CD14-positive monocyte (primary cell): ENCODE measurements at regions not wholly inside any gene's neighbourhood (a gene's known extent, or its start where the extent isn't known, plus 50 kb on each side); places are given as distances from the start of the nearest gene placed in this dataset.

Experiments
- DNase-seq, 3 donors: peaks; one replicate each; pipeline ENCODE4 v3.0.0-alpha.2; 2011 to 2022
- H2AFZ ChIP-seq: 2 replicates; pipeline ENCODE4 v1.6.0; 2012; ENCODE audit warnings: mild to moderate bottlenecking, low read depth, low read length, inconsistent platforms; ENCODE audit not compliant: insufficient read depth, poor library complexity, severe bottlenecking
- H3K27ac ChIP-seq, 2 donors: 1 replicate in 1 of 2; 2 replicates in 1 of 2; pipeline ENCODE4 v1.5.1; 2012 to 2013; ENCODE audit warnings: low read length in 2 of 2, control low read depth in 1 of 2, inconsistent platforms in 1 of 2, low read depth in 1 of 2, mild to moderate bottlenecking in 1 of 2
- H3K27me3 ChIP-seq, 2 donors: one replicate each; pipeline versions ENCODE4 v1.6.0 to v1.6.1; 2011 to 2013; ENCODE audit warnings: low read length in 2 of 2; ENCODE audit not compliant: control insufficient read depth in 2 of 2, insufficient read depth in 2 of 2
- H3K36me3 ChIP-seq, 2 donors: replicated peaks in 1 of 2; 1 replicate in 1 of 2; 2 replicates in 1 of 2; pipeline versions ENCODE4 v1.5.1 to v1.6.1; 2012 to 2013; ENCODE audit warnings: low read length in 2 of 2, control low read depth in 1 of 2, inconsistent platforms in 1 of 2, mild to moderate bottlenecking in 1 of 2; ENCODE audit not compliant: insufficient read depth in 2 of 2, control insufficient read depth in 1 of 2
- H3K4me1 ChIP-seq, 2 donors: 1 replicate in 1 of 2; 2 replicates in 1 of 2; pipeline versions ENCODE4 v1.5.1 to v1.6.1; 2012 to 2013; ENCODE audit warnings: low read length in 2 of 2, control low read depth in 1 of 2, inconsistent platforms in 1 of 2, mild to moderate bottlenecking in 1 of 2, moderate library complexity in 1 of 2; ENCODE audit not compliant: insufficient read depth in 2 of 2, control insufficient read depth in 1 of 2
- H3K4me2 ChIP-seq: replicated peaks from 2 replicates; pipeline ENCODE3; 2012; ENCODE audit warnings: low read length, moderate library complexity, mild to moderate bottlenecking; ENCODE audit not compliant: poor library complexity, severe bottlenecking; ENCODE audit errors: extremely low read depth
- H3K4me3 ChIP-seq, 3 experiments: fragments of 200-600 bp in 1 of 3; sonication (generic) in 1 of 3; replicated peaks in 1 of 3; 1 replicate in 2 of 3; 2 replicates in 1 of 3; pipeline ENCODE4 v1.5.1; 2011 to 2013; ENCODE audit warnings: low read length in 3 of 3, mild to moderate bottlenecking in 3 of 3, control low read depth in 2 of 3, low read depth in 2 of 3, inconsistent platforms in 1 of 3, moderate library complexity in 1 of 3
- H3K79me2 ChIP-seq: 2 replicates; pipeline ENCODE4 v1.6.0; 2012; ENCODE audit warnings: mild to moderate bottlenecking, control low read depth, inconsistent platforms, low read length, moderate library complexity; ENCODE audit not compliant: insufficient read depth
- H3K9ac ChIP-seq: 2 replicates; pipeline ENCODE4 v1.6.0; 2017; ENCODE audit warnings: low read length, mild to moderate bottlenecking; ENCODE audit not compliant: insufficient read depth, poor library complexity, severe bottlenecking
- H3K9me3 ChIP-seq, 2 donors: replicated peaks in 1 of 2; 1 replicate in 1 of 2; 2 replicates in 1 of 2; pipeline versions ENCODE4 v1.5.1 to v1.6.1; 2012 to 2013; ENCODE audit warnings: low read length in 2 of 2, control low read depth in 1 of 2; ENCODE audit not compliant: control insufficient read depth in 1 of 2, insufficient read depth in 1 of 2
- H4K20me1 ChIP-seq: 2 replicates; pipeline ENCODE4 v1.6.0; 2012; ENCODE audit warnings: mild to moderate bottlenecking, low read length, control low read depth, moderate library complexity; ENCODE audit not compliant: insufficient read depth
- H3K27ac Mint-ChIP-seq, 7 donors: one replicate each; pipeline ENCODE4 v1.8.0; 2020; ENCODE audit warnings: mild to moderate bottlenecking in 7 of 7, mixed read lengths in 7 of 7, moderate library complexity in 6 of 7, inconsistent platforms in 2 of 7
- H3K27me3 Mint-ChIP-seq, 3 donors: one replicate each; pipeline ENCODE4 v1.8.0; 2021 to 2022; ENCODE audit warnings: low read depth in 3 of 3, mild to moderate bottlenecking in 3 of 3, mixed read lengths in 3 of 3, moderate library complexity in 3 of 3, inconsistent platforms in 1 of 3
- H3K36me3 Mint-ChIP-seq, 2 donors: one replicate each; pipeline ENCODE4 v1.8.0; 2020; ENCODE audit warnings: mixed read lengths in 2 of 2, inconsistent platforms in 1 of 2, mild to moderate bottlenecking in 1 of 2
- H3K4me1 Mint-ChIP-seq: one replicate; pipeline ENCODE4 v1.8.0; 2020; ENCODE audit warnings: mild to moderate bottlenecking, mixed read lengths
- H3K4me3 Mint-ChIP-seq, 2 donors: one replicate each; pipeline ENCODE4 v1.8.0; 2020; ENCODE audit warnings: mild to moderate bottlenecking in 2 of 2, mixed read lengths in 2 of 2, moderate library complexity in 1 of 2
- H3K9me3 Mint-ChIP-seq, 7 donors: one replicate each; pipeline ENCODE4 v1.8.0; 2020 to 2022; ENCODE audit warnings: mixed read lengths in 7 of 7, mild to moderate bottlenecking in 6 of 7, moderate library complexity in 6 of 7, inconsistent platforms in 2 of 7
- WGBS: methylation state at CpG from one replicate; pipeline ENCODE4 v1.1.5; 2013; ENCODE audit warnings: missing lambda C conversion rate; ENCODE audit not compliant: insufficient coverage; 5-methylcytosine and 5-hydroxymethylcytosine counted together
- intact Hi-C, 2 donors: fragments of 100-400 bp; cut with micrococcal nuclease; formaldehyde crosslinking; loops; one replicate each; pipeline versions ENCODE4 v1.15.0 to v1.15.1; 2023
- TF ChIP-seq, protein P1 (sequence below): fragments of 200-600 bp; IDR thresholded peaks from one replicate; pipeline ENCODE4 v1.8.0; 2022; ENCODE audit warnings: antibody characterized with exemption, mild to moderate bottlenecking

DNA sequence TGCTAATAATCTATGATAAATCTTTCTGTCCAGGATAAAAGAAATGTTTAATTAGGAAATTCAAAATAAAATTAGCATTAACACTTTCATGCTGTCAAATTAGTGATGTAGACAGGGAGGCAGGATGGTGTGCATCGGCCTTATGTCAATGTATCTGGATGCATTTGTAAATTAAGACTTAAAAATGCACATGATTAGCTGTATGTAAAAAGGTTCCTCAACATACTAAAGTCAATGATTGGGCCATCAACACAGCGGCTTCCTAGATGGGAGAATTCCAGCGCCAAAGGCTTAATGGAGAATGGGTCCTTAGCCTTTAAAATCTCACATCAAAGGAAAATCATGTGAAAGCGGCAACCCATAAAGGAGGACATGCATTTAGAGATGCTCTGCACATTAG is 77.5 kb upstream of the ZEB2 start:
- no peaks in the 10 kb centered on the region for H4K20me1 ChIP-seq
- Mint-ChIP-seq H3K36me3 (no peaks in the 10 kb centered on the region), H3K27me3 (no peaks in the 10 kb centered on the region), H3K4me3 (no peak overlapping the region), H3K27ac (no peak overlapping the region), H3K4me1 (peaks cover 37% of the 10 kb centered on the region), H3K9me3 (peaks cover 0 to 3% (median 0%) of the 10 kb centered on the region in 7 donors)
- H3K27me3 ChIP-seq, result no peaks in the 10 kb centered on the region
- no peaks in the 10 kb centered on the region for H3K36me3 ChIP-seq
- H3K9me3 ChIP-seq, result no peaks in the 10 kb centered on the region
- TF ChIP-seq, protein P1, sequence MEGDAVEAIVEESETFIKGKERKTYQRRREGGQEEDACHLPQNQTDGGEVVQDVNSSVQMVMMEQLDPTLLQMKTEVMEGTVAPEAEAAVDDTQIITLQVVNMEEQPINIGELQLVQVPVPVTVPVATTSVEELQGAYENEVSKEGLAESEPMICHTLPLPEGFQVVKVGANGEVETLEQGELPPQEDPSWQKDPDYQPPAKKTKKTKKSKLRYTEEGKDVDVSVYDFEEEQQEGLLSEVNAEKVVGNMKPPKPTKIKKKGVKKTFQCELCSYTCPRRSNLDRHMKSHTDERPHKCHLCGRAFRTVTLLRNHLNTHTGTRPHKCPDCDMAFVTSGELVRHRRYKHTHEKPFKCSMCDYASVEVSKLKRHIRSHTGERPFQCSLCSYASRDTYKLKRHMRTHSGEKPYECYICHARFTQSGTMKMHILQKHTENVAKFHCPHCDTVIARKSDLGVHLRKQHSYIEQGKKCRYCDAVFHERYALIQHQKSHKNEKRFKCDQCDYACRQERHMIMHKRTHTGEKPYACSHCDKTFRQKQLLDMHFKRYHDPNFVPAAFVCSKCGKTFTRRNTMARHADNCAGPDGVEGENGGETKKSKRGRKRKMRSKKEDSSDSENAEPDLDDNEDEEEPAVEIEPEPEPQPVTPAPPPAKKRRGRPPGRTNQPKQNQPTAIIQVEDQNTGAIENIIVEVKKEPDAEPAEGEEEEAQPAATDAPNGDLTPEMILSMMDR, result no peak
- WGBS, result 100% methylated on average over 1 of the region's 4 CpGs
- no peak overlapping the region for H2AFZ ChIP-seq
- intact Hi-C loops, result loop anchor here in 1 of 2 donors (5.0 kb wide), 1 partner anchor 35 kb away; no protein-coding TSS in a partner anchor
- H3K4me2 ChIP-seq, result no peak overlapping the region
- no peak overlapping the region for H3K27ac ChIP-seq
- no peak overlapping the region for H3K9ac ChIP-seq
- H3K4me3 ChIP-seq, result no peak overlapping the region
- H3K4me1 ChIP-seq, result peaks cover 27 to 36% of the 10 kb centered on the region in 2 donors
- H3K79me2 ChIP-seq, result no peaks in the 10 kb centered on the region
- DNase-seq, result no peak

DNA sequence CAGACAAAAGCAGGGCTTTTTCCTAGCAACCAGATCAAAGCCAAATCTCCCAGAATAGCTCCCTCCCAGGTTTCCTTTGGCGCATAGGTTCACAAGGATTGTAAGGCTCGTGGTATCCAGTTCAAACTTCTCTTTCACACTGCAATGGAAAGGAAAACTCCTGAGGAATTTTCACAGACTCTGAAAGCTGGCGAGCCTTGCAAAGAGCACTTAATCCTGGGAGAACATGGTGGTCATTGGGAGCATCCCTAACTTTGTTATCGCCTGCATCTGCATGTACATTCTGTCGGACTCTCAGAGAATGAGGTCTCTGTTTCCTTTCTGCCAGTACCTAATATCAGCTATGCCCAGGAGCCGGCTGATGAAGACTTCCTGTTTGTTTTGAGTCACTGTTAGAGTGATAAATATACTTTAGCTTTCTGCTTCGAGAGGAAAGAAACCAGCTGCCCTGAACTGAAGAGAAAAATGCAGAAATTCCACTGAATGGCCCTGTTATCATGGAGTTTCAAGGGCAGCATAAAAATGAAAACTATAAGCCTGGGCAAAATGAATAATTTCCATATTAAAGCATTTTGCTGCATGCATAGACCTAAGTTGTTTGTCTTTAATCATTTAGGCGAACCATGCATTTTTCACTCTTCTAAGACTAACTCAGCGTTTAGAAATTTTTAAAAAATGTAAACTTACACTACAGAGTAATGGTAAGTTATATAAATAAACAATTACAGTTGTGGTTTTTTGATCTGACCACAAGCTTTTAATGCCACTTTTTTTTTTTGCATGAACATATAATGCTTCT is 76.4 kb upstream of the ZEB2 start:
- peak overlapping the region in 1 of 2 donors; percentile 68 for H3K27ac ChIP-seq

More for the DNA sequence above, 76.4 kb upstream of the ZEB2 start:
- H3K27me3 ChIP-seq, result no peaks in the 10 kb centered on the region
- Mint-ChIP-seq H3K27ac (peak overlapping the region; percentile 38 to 83 (median 74)), H3K4me3 (peak overlapping the region in 1 of 2 donors; percentile 58), H3K36me3 (no peaks in the 10 kb centered on the region), H3K27me3 (no peaks in the 10 kb centered on the region), H3K9me3 (peaks cover 0 to 3% (median 0%) of the 10 kb centered on the region in 7 donors), H3K4me1 (peaks cover 45% of the 10 kb centered on the region)
- WGBS, result 35% methylated on average over 2 of the region's 9 CpGs
- TF ChIP-seq, protein P1, result no peak
- no peak overlapping the region for H3K9ac ChIP-seq
- peak overlapping the region in 1 of 3 experiments; percentile 48 for H3K4me3 ChIP-seq
- no peaks in the 10 kb centered on the region for H3K79me2 ChIP-seq
- peaks cover 28 to 39% of the 10 kb centered on the region in 2 donors for H3K4me1 ChIP-seq
- H3K4me2 ChIP-seq, result peak overlapping the region; percentile 62
- peak overlapping the region; percentile 62 for H2AFZ ChIP-seq
- H3K9me3 ChIP-seq, result no peaks in the 10 kb centered on the region
- no peaks in the 10 kb centered on the region for H3K36me3 ChIP-seq
- peak in 2 of 3 donors; percentile 57 to 68 for DNase-seq
- intact Hi-C loops, result loop anchor here in 1 of 2 donors (5.0 kb wide), 1 partner anchor 34 kb away; no protein-coding TSS in a partner anchor
- H4K20me1 ChIP-seq, result no peaks in the 10 kb centered on the region
